ENCODE measurements at regions not wholly inside any gene's neighbourhood (a gene's known extent, or its start where the extent isn't known, plus 50 kb on each side); places are given as distances from the start of the nearest gene placed in this dataset.

GRCh38 chr9:102106439-102106838, 368.0 kb upstream of the GRIN3A start:
- DNase-seq (ENCODE audit: low spot score, unreplicated experiment) = no peak
- H3K27me3 Mint-ChIP-seq = no peaks in the 10 kb centered on the region
- no peak overlapping the region for H3K4me3 Mint-ChIP-seq (ENCODE audit: low read depth)
- H3K9me3 Mint-ChIP-seq (ENCODE audit: low read depth) = peaks cover 5% of the 10 kb centered on the region
- TF ChIP-seq CTCF (IDR thresholded peaks at IDR 0.05; ENCODE audit: unreplicated experiment) = no peak
- H3K36me3 Mint-ChIP-seq (ENCODE audit: insufficient read depth) = no peaks in the 10 kb centered on the region
- no peaks in the 10 kb centered on the region for H3K4me1 Mint-ChIP-seq (ENCODE audit: low read depth)
- no peak overlapping the region for H3K27ac Mint-ChIP-seq

DNA sequence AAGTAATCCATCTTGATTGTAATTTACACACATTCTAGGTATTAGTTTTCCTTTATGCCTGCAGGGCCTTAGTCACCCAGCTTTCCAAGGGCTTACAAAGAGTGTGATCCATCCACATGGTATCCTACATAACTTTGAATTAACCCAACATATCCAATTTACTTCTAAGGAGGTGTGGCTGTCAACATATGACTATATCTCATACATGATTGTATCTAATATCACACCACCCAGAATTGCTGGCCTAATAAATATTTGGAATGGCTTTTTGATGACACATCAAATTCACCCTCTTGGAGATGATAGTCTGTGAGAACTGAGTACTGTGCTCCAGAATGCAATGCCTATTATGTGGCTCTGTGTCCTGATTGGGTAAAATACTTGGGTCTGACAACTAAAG, 363.3 kb upstream of the GRIN3A start:
- H3K4me1 Mint-ChIP-seq (ENCODE audit: low read depth) = no peaks in the 10 kb centered on the region
- DNase-seq (ENCODE audit: low spot score, unreplicated experiment) = no peak
- H3K27me3 Mint-ChIP-seq = no peaks in the 10 kb centered on the region
- TF ChIP-seq CTCF (IDR thresholded peaks at IDR 0.05; ENCODE audit: unreplicated experiment) = no peak
- no peak overlapping the region for H3K27ac Mint-ChIP-seq
- peaks cover 5% of the 10 kb centered on the region for H3K9me3 Mint-ChIP-seq (ENCODE audit: low read depth)
- H3K4me3 Mint-ChIP-seq (ENCODE audit: low read depth) = no peak overlapping the region
- H3K36me3 Mint-ChIP-seq (ENCODE audit: insufficient read depth) = no peaks in the 10 kb centered on the region

- H3K9me3 Mint-ChIP-seq (ENCODE audit: low read depth) = no peaks in the 10 kb centered on the region
- DNase-seq (ENCODE audit: low spot score, unreplicated experiment) = no peak
- TF ChIP-seq CTCF (IDR thresholded peaks at IDR 0.05; ENCODE audit: unreplicated experiment) = no peak
- no peaks in the 10 kb centered on the region for H3K36me3 Mint-ChIP-seq (ENCODE audit: insufficient read depth)
- no peaks in the 10 kb centered on the region for H3K27me3 Mint-ChIP-seq
- H3K27ac Mint-ChIP-seq = no peak overlapping the region
- H3K4me3 Mint-ChIP-seq (ENCODE audit: low read depth) = no peak overlapping the region
- no peaks in the 10 kb centered on the region for H3K4me1 Mint-ChIP-seq (ENCODE audit: low read depth)
These were observed 348.7 kb upstream of the GRIN3A start for GRCh38 chr9:102087141-102087540.

DNA sequence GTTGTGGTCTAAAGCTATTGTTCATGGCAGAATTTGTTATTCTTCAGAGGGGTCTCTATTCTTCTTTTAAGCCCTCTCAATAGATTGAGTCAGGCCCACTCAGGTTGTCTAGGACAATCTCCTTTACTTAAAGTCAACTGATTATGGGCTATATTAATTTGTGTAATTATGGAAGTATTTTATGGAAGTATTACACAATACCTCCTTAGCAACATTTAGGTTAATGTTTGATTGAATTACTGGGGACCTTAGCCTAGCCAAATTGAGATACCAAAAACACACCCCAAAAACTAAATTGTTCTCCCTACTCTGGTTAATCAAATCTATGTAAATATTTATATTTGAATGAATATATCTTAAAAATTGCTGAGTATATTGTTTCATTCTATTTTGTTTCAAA, 347.1 kb upstream of the GRIN3A start:
- DNase-seq (ENCODE audit: low spot score, unreplicated experiment) = no peak
- no peaks in the 10 kb centered on the region for H3K4me1 Mint-ChIP-seq (ENCODE audit: low read depth)
- H3K27me3 Mint-ChIP-seq = no peaks in the 10 kb centered on the region
- no peak overlapping the region for H3K4me3 Mint-ChIP-seq (ENCODE audit: low read depth)
- no peak overlapping the region for H3K27ac Mint-ChIP-seq
- no peaks in the 10 kb centered on the region for H3K9me3 Mint-ChIP-seq (ENCODE audit: low read depth)
- no peaks in the 10 kb centered on the region for H3K36me3 Mint-ChIP-seq (ENCODE audit: insufficient read depth)
- no peak for TF ChIP-seq CTCF (IDR thresholded peaks at IDR 0.05; ENCODE audit: unreplicated experiment)

GRCh38 chr9:102072059-102072764, 333.8 kb upstream of the GRIN3A start:
- H3K4me3 Mint-ChIP-seq (ENCODE audit: low read depth) = no peak overlapping the region
- no peaks in the 10 kb centered on the region for H3K27me3 Mint-ChIP-seq
- TF ChIP-seq CTCF (IDR thresholded peaks at IDR 0.05; ENCODE audit: unreplicated experiment) = no peak
- peaks cover 7% of the 10 kb centered on the region for H3K4me1 Mint-ChIP-seq (ENCODE audit: low read depth)
- H3K9me3 Mint-ChIP-seq (ENCODE audit: low read depth) = peaks cover 3% of the 10 kb centered on the region
- H3K36me3 Mint-ChIP-seq (ENCODE audit: insufficient read depth) = no peaks in the 10 kb centered on the region
- DNase-seq (ENCODE audit: low spot score, unreplicated experiment) = no peak
- no peak overlapping the region for H3K27ac Mint-ChIP-seq
